Endometrium (tissue), 2 donors: ENCODE measurements at regions not wholly inside any gene's neighbourhood (a gene's known extent, or its start where the extent isn't known, plus 50 kb on each side); places are given as distances from the start of the nearest gene placed in this dataset.
"Not testable (repeated sequence)": the region's sequence is repeated elsewhere in the genome, so short reads cannot be mapped to it uniquely, and the experiment has no call there.

Source experiments
- FAIRE-seq: peaks from 2 replicates; lab custom pipeline; 2012; peaks lifted over from hg19 to GRCh38; lab: Jason Lieb, UNC
- donor health status: control.
- donor health status: control.

- FAIRE-seq = no peak
Measured at GRCh38 chr17:27209316-27209715, 84.6 kb upstream of the WSB1 start.

DNA sequence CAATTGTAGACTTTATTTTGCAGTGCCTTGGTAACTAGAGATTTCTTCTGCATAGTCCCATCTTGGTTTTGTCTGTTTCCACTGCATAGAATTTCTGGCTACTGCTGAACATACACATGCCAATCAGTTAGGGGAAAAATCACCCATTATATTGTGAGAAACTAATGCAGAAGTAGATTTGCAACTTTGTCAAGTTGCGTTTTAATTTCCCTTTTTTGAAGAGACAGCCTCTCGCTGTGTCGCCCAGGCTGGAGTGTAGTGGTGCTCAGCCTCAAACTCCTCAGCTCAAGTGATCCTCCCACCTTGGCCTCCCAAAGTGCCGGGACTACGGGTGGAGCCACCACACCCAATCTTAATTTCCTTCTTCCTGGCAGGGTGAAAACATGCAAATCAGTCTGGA, 83.1 kb upstream of the WSB1 start:
- FAIRE-seq = not testable (repeated sequence)

DNA sequence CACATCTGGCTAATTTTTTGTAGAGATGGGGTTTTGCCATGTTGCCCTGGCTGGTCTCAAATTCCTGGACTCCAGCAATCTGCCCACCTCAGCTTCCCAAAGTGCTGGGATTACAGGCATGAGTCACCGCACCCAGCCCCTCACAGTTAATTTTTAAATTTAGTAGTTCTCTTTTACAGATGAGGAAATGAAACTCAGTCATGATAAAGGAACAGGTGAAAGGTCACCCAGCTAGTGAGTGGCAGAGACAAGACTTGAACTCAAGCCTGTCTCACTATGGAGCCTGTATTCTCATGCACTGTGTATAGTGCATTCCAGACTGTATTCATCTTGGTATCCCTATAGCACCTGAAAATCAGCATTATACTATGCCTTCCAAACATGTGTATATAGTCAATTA, 77.1 kb upstream of the WSB1 start:
- no peak for FAIRE-seq

- FAIRE-seq = no peak
Measured at GRCh38 chr17:27217631-27218030, 76.3 kb upstream of the WSB1 start.

DNA sequence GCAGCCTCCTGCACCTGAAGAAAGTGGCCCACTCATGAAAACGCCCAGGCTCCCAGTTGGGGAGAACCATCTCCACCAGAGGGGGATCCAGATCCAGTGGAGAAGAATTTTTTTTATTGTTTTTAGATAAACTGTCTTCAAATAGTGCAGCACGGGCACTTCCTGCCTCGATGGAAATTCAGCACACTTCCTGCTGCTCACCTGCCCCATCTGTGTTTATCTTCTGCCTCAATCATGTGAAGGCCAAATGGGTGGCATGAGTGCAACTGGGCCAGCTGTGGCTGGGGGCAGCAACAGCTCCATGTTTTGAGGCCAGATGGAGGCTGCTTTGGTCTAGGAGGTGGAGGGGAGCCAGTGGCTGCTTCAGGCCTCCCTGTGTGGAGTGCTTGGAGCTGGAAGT, 75.9 kb upstream of the WSB1 start:
- no peak for FAIRE-seq

- FAIRE-seq = no peak
Measured at GRCh38 chr17:27218719-27219488, 75.0 kb upstream of the WSB1 start.

DNA sequence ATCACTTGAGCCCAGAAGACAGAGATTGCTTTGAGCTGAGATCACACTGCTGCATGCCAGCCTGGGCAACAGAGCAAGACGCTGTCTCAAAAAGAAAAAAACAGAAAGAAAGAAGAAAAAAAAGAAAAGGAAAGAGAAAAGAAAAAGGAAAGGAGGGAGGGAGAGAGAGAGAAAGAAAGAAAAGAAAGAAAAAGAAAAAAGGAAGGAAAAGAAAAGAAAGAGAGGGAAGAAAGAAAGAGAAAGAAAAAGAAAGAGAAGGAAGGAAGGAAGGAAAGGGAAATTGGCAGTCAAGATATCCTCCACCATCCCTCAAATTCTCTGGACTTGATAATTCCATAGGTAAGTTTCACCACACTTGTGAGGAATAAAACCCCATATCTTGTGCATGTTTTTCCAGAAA, 71.4 kb upstream of the WSB1 start:
- no peak for FAIRE-seq

GRCh38 chr17:27224526-27225315, 69.2 kb upstream of the WSB1 start:
- FAIRE-seq = no peak

GRCh38 chr17:27226611-27227230, 67.2 kb upstream of the WSB1 start:
- no peak for FAIRE-seq

DNA sequence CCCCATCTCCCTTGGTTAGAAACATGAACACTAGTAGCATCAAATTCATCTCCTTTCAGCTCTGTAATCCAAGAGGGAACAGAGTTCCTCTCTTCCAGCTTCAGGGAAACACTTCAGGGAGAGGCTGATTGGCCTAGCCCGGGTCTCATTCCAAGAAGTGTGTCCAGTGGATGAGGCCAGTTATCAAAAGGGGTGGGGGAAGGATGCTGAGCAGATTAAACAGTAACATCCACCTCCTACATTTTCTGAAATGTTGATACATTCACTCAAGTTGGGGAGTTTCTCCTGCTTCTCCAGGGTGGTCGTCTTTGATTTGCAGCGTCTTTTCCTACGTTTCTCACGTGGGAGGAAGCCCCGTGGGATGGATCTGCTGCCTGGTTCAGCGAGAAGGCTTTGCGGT, 62.9 kb upstream of the WSB1 start:
- no peak for FAIRE-seq

DNA sequence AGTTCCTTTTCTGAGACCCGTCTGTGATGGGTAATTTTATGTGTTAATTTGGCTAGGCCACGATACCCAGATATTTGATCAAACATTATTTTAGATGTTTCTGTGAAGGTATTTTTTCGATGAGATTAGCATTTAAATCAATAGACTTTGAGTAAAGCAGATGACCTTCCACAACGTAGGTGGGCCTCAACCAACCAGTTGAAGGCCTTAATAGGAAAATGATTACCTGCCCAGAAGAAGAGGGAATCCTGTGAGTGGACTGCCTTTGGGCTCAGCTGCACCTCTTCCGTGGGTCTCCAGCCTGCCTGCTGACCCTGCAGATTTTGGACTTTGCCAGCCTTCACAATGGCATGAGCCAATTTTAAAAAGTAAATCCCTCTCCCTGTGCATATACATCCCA, 61.6 kb upstream of the WSB1 start:
- no peak for FAIRE-seq

DNA sequence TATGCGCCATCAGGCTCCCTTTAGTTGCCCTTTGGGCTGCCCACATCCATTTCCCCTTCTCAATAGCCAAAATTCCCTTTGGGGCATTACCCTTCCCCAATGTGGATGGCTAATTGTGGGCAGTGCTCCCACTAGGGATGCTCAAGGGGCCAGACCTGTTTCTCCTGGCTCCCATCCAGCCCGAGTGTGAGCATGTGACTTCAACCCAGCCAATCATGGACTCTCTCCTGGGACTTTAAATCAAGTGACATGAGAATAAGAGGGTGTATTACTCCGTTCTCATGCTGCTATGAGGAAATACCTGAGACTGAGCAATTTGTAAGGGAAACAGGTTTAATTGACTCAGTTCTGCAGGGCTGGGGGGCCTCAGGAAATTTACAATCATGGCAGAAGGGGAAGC, 60.9 kb upstream of the WSB1 start:
- no peak for FAIRE-seq

DNA sequence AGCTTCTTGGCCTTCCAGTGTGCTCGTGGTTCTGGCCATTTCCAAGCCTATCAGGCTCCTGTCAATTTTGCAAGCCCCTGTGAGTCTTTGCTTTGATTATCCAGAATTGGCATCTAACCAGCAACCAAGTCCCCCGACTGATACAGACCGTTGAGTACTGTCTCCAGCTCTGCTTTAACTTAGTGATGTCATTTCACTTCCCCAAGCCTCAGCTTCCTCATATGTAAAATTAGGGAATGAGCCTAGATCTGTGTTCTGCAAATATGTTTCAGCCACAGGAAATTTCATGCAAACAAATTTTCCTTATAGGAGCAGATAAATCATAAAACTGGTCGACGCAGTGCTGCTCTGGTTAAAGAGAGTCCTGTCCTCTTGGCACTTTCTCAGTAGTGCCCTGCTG, 60.1 kb upstream of the WSB1 start:
- FAIRE-seq = no peak

- FAIRE-seq = peak; percentile 85
Measured at GRCh38 chr17:27236717-27237315, 57.1 kb upstream of the WSB1 start.

GRCh38 chr17:27237890-27238289, 56.0 kb upstream of the WSB1 start:
- no peak for FAIRE-seq

- FAIRE-seq = no peak
Measured at GRCh38 chr17:27239046-27239445, 54.9 kb upstream of the WSB1 start.

GRCh38 chr17:27239584-27239983, 54.3 kb upstream of the WSB1 start:
- FAIRE-seq = no peak

DNA sequence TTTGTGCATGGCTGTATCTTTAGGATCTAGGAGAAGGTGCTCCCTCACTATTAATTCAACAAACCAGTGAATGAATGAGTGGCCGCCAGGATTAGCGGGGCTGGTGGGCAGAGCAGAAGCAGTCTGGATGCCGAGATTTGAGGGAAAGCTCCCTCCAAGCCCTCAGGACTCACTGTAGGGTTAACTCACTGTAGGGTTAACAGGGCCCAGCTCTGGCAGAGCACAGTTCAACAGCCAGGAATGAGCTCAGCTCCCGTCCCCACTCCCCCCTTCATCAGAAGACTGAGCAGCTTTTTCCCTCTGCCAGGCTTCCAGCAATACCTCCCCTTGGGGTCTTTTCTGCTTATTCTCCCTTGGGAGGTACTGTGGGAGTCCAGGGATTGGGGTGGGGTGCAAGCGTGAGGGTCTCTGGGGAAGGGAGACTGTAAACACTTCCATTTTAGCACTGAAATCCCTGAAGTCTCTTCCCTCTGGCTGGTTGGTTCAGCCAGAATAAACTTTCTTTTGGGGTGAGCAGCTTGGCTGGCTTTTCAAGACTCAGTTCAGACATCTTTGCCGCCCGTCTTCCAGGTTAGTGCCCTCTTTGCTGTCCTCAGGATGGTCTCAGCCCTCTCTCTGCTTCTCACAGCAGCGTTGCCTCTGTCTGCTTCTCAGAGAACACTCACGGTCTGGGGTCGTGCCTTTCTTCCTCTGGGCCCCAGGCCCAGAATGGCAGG, 53.7 kb upstream of the WSB1 start:
- FAIRE-seq = no peak

- FAIRE-seq = no peak
Measured at GRCh38 chr17:27240802-27241155, 53.1 kb upstream of the WSB1 start.

GRCh38 chr17:27241346-27241946, 52.5 kb upstream of the WSB1 start:
- no peak for FAIRE-seq

DNA sequence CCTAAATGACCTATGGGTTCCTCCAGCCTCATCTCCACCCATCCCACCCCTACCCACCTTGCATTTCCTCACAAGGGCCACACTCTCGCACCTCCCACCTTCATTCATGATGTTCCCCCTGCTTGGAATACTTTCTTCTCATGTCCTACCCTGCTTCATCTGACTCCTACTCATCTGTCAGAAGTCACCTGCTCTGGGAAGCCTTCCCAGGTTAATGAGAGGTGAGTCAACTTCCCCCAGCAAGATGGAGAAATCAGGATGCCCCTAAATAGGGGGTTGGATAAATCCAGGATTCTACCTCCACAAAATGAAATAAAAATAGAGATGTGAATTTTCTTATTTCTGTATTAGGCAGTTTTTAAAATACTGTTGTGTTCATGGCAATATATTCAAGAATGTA, 51.0 kb upstream of the WSB1 start:
- no peak for FAIRE-seq

DNA sequence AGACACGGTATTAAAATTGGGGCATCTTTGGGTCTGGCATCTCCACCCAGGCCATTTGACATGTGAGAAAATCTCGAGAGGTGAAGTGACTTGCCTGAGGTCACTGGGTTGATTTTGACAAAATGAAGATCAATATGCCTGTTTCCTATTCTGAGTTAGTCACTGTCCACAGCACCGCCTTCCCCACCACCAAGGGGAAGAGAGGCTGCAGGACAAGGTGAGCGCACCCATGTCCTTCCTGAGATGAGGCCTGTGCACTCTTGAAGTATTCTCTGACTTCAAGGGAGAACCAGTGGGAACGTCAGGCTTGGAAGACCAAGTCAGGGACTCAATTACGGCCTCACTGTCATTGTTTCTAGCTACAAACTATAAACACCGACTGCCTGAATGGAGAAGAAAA, 49.9 kb upstream of the WSB1 start:
- no peak for FAIRE-seq
